ENCODE measurements at regions not wholly inside any gene's neighbourhood (a gene's known extent, or its start where the extent isn't known, plus 50 kb on each side); places are given as distances from the start of the nearest gene placed in this dataset.
"Not testable (repeated sequence)": the region's sequence is repeated elsewhere in the genome, so short reads cannot be mapped to it uniquely, and the experiment has no call there.

- in situ Hi-C loops (cut with HindIII; ENCODE audit: low sequenced_read_pairs): no loop called here
- DNase-seq (ENCODE audit: low read depth): no peak
- no peak for TF ChIP-seq CTCF (IDR thresholded peaks at IDR 0.05; ENCODE audit: low read depth, low read length, missing control alignments)
- no peak overlapping the region for H3K4me3 ChIP-seq (ENCODE audit: low read depth, low read length)
These were observed 749.3 kb downstream of the TENT5A start for GRCh38 chr6:81003156-81003555.

GRCh38 chr6:81002126-81002525, 750.4 kb downstream of the TENT5A start:
- H3K4me3 ChIP-seq (ENCODE audit: low read depth, low read length): no peak overlapping the region
- no peak for TF ChIP-seq CTCF (IDR thresholded peaks at IDR 0.05; ENCODE audit: low read depth, low read length, missing control alignments)
- in situ Hi-C loops (cut with HindIII; ENCODE audit: low sequenced_read_pairs): no loop called here
- DNase-seq (ENCODE audit: low read depth): no peak

GRCh38 chr6:80991316-80991715, 761.2 kb downstream of the TENT5A start:
- H3K4me3 ChIP-seq (ENCODE audit: low read depth, low read length): no peak overlapping the region
- TF ChIP-seq CTCF (IDR thresholded peaks at IDR 0.05; ENCODE audit: low read depth, low read length, missing control alignments): no peak
- in situ Hi-C loops (cut with HindIII; ENCODE audit: low sequenced_read_pairs): no loop called here
- no peak for DNase-seq (ENCODE audit: low read depth)

GRCh38 chr6:80988892-80989291, 763.6 kb downstream of the TENT5A start:
- no peak overlapping the region for H3K4me3 ChIP-seq (ENCODE audit: low read depth, low read length)
- DNase-seq (ENCODE audit: low read depth): no peak
- no peak for TF ChIP-seq CTCF (IDR thresholded peaks at IDR 0.05; ENCODE audit: low read depth, low read length, missing control alignments)
- in situ Hi-C loops (cut with HindIII; ENCODE audit: low sequenced_read_pairs): no loop called here

GRCh38 chr6:80988286-80988685, 764.2 kb downstream of the TENT5A start:
- no peak overlapping the region for H3K4me3 ChIP-seq (ENCODE audit: low read depth, low read length)
- no peak for DNase-seq (ENCODE audit: low read depth)
- in situ Hi-C loops (cut with HindIII; ENCODE audit: low sequenced_read_pairs): no loop called here
- no peak for TF ChIP-seq CTCF (IDR thresholded peaks at IDR 0.05; ENCODE audit: low read depth, low read length, missing control alignments)

GRCh38 chr6:80981226-80981625, 771.3 kb downstream of the TENT5A start:
- DNase-seq (ENCODE audit: low read depth); H3K4me3 ChIP-seq (ENCODE audit: low read depth, low read length); in situ Hi-C loops (cut with HindIII; ENCODE audit: low sequenced_read_pairs): not testable (repeated sequence)

- DNase-seq (ENCODE audit: low read depth): no peak
- TF ChIP-seq CTCF (IDR thresholded peaks at IDR 0.05; ENCODE audit: low read depth, low read length, missing control alignments): no peak
- in situ Hi-C loops (cut with HindIII; ENCODE audit: low sequenced_read_pairs): no loop called here
- H3K4me3 ChIP-seq (ENCODE audit: low read depth, low read length): no peak overlapping the region
These were observed 776.1 kb downstream of the TENT5A start for GRCh38 chr6:80976336-80976735.
